Right cardiac atrium (tissue), 5 donors: ENCODE measurements at regions not wholly inside any gene's neighbourhood (a gene's known extent, or its start where the extent isn't known, plus 50 kb on each side); places are given as distances from the start of the nearest gene placed in this dataset.
A peak's percentile ranks its signal among the peaks of the same experiment; 100 is the strongest.

Experiments used
- ATAC-seq, 2 donors: fragments of 200-7000 bp; cut with Tn5 transposase; one replicate each; pipeline versions ENCODE4 v1.8.0 to v1.9.1; 2020; ENCODE audit warnings: moderate library complexity in 2 of 2, mild to moderate bottlenecking in 1 of 2
- DNase-seq, 3 donors: peaks; one replicate each; pipeline ENCODE4 v3.0.0-alpha.2; 2020
- H3K27ac ChIP-seq: one replicate; pipeline ENCODE4 v1.5.1; 2013; ENCODE audit warnings: mild to moderate bottlenecking, low read length, control low read depth, moderate library complexity
- H3K27me3 ChIP-seq: one replicate; pipeline ENCODE4 v1.6.1; 2013; ENCODE audit not compliant: control insufficient read depth, insufficient read depth
- H3K4me1 ChIP-seq: one replicate; pipeline ENCODE4 v1.6.1; 2013; ENCODE audit warnings: low read length; ENCODE audit not compliant: control insufficient read depth, insufficient read depth
- H3K4me3 ChIP-seq: one replicate; pipeline ENCODE4 v1.5.1; 2013; ENCODE audit warnings: low read length, control low read depth
- H3K9me3 ChIP-seq: one replicate; pipeline ENCODE4 v1.6.1; 2013; ENCODE audit warnings: low read length; ENCODE audit not compliant: control insufficient read depth
- WGBS: extraction: QIAGEN DNeasy Blood & Tissue Kit; methylation state at CpG from one replicate; pipeline ENCODE4 v1.1.7; 2013; 5-methylcytosine and 5-hydroxymethylcytosine counted together
- intact Hi-C, 4 donors: fragments of 100-400 bp; cut with DNase I; formaldehyde crosslinking; loops; one replicate each; pipeline versions ENCODE4 v1.11.0 to v1.14.0; 2022 to 2023
- donor health status: healthy with polysubstance abuse.
- donor health status: DM: no; HTN: yes; CAD: no.
- donor health status: DM: no; HTN: no; CAD: no.
- donor health status: DM: no; HTN: yes; CAD: no; lungs with severe emphysema.
- donor health status: DM: yes; HTN: yes; CAD: no.

DNA sequence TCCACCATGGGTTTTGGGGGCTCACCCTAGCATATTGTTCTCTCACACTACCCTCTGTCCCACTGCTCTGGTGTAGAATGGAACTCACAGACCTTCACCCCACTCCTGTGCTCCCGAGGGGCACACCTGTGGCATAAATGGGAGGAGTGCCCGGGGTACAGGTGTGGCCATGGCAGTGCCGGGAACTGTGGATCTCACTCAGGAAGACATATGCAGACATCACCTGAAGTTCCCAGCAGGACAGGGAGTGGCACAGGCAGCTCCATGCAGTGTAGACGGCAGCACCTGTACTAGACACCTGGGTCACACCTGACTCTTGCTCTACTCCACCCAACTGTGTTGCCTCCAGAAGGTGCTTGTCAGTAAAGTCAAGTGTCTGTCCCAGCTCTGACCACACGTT, 57.6 kb upstream of the MRPS22 start:
- H3K27ac ChIP-seq, result no peak overlapping the region
- H3K4me3 ChIP-seq, result no peak overlapping the region
- no peak for DNase-seq
- no peaks in the 10 kb centered on the region for H3K9me3 ChIP-seq
- no peak for ATAC-seq
- intact Hi-C loops, result no loop called here
- WGBS, result 76% methylated on average over 5 of the region's 5 CpGs
- no peaks in the 10 kb centered on the region for H3K27me3 ChIP-seq
- no peaks in the 10 kb centered on the region for H3K4me1 ChIP-seq

DNA sequence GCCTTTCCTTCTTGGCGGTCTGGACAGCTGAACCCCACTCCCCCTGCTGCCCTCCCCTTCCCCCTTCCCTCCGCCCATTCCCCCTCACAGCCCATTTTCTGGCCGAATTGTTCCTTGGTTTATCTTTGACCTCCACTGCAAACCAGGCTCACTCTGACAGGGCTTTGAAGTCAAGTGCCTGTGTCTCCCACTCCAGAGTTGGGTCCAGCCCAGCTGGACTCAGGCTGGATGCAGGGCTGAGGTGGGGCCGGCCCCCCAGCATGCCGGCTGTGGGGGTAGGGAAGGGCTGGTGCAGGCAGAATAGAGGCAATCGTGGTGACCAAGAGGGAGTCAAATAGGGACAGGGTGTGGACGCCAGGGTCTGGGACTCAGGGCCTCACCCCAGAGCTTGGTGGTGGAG, 57.0 kb upstream of the MRPS22 start:
- no peak overlapping the region for H3K27ac ChIP-seq
- no peaks in the 10 kb centered on the region for H3K9me3 ChIP-seq
- ATAC-seq (peak in 1 of 2 donors; percentile 36), DNase-seq (peak in 2 of 3 donors; percentile 62 to 67)
- H3K4me1 ChIP-seq, result no peaks in the 10 kb centered on the region
- 44% methylated on average over 7 of the region's 7 CpGs for WGBS
- H3K4me3 ChIP-seq, result no peak overlapping the region
- intact Hi-C loops, result no loop called here
- no peaks in the 10 kb centered on the region for H3K27me3 ChIP-seq

DNA sequence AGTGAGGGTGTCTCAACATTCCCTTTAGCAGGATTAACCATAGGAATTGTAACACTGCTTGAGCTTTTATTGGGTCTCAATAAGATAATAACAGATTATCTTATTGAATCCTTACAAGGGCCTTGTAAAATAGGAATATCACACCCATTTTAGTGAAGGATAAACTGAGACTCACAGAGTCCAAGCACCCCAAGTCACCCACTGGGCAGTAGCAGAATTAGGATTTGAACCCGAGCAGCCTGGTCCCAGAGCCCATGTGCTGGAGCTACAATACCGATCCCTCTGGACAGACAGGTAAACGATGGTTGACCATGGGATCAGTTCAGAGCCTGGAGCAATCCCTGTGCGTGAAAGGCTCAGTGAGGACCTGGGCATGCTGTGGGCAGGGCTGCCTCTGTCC, 56.3 kb upstream of the MRPS22 start:
- no peak for DNase-seq
- ATAC-seq, result no peak
- H3K4me1 ChIP-seq, result no peaks in the 10 kb centered on the region
- no peak overlapping the region for H3K4me3 ChIP-seq
- H3K27me3 ChIP-seq, result no peaks in the 10 kb centered on the region
- no peaks in the 10 kb centered on the region for H3K9me3 ChIP-seq
- no peak overlapping the region for H3K27ac ChIP-seq
- intact Hi-C loops, result no loop called here
- 92% methylated on average over 4 of the region's 4 CpGs for WGBS

DNA sequence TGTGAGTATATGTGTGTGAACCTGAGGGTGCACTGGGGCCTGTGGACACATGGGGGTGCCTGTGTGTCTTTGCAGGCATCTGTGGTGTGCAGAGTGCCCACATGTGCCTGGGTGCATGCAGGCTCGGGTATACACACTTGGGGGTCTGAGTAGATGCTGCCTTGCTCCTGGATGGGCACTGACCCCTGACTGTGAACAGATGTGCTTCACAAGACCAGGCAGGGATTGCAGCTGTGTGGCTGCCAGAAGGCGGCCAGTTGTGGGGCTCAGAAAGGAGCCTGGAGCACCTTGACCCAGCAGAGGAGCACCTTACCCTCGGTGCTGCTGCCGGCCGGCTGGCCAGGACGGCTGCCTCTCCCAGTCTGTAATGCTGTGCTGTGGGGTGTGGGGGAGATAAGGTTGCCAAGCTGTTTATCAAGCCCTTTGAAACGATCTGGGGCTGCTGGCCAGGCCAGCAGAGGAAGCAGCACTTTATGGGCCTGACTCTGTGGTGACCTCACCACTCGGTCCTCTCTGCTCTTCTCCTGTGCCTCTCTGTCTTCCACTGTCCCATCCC, 55.5 kb upstream of the MRPS22 start:
- intact Hi-C loops, result no loop called here
- DNase-seq (peak in 2 of 3 donors; percentile 65 to 66), ATAC-seq (peak; percentile 79 to 83)
- no peak overlapping the region for H3K27ac ChIP-seq
- H3K4me3 ChIP-seq, result no peak overlapping the region
- H3K9me3 ChIP-seq, result no peaks in the 10 kb centered on the region
- H3K4me1 ChIP-seq, result no peaks in the 10 kb centered on the region
- 28% methylated on average over 8 of the region's 8 CpGs for WGBS
- no peaks in the 10 kb centered on the region for H3K27me3 ChIP-seq

DNA sequence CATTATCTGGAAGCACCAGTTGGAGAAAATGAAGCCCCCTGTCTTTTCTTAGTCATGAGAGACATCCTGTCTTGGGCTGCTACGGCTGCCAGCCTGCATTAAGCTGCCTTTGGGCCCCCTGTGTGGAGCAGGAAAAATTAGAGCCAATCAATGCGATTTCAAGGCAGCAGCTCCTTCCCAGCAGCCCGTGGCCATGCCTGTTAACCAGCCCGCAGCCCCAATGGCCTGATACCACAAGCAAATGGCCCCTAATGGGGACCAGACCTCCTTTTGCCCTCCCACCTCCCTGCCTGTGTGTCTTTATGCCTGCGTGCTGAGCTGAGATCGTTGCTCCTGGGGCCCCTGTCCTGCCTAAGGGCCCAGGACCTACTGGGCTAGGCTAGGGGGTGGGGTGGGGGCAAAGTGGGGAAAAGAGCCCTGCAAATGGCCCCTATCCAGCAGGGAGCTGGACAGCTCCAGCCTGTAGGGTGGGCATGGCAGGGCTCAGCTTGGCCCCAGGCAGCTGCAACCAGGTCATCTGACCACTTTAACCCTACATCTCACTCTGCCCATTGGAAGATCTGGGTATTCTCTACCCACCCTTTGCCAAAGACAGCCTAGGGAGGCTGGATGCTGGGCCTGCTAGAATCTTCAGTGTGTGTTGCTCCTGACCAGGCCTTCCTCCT, 53.8 kb upstream of the MRPS22 start:
- ATAC-seq (no peak), DNase-seq (no peak)
- no peaks in the 10 kb centered on the region for H3K27me3 ChIP-seq
- no peak overlapping the region for H3K27ac ChIP-seq
- 80% methylated on average over 6 of the region's 6 CpGs for WGBS
- H3K4me1 ChIP-seq, result no peaks in the 10 kb centered on the region
- intact Hi-C loops, result no loop called here
- H3K9me3 ChIP-seq, result no peaks in the 10 kb centered on the region
- H3K4me3 ChIP-seq, result no peak overlapping the region

DNA sequence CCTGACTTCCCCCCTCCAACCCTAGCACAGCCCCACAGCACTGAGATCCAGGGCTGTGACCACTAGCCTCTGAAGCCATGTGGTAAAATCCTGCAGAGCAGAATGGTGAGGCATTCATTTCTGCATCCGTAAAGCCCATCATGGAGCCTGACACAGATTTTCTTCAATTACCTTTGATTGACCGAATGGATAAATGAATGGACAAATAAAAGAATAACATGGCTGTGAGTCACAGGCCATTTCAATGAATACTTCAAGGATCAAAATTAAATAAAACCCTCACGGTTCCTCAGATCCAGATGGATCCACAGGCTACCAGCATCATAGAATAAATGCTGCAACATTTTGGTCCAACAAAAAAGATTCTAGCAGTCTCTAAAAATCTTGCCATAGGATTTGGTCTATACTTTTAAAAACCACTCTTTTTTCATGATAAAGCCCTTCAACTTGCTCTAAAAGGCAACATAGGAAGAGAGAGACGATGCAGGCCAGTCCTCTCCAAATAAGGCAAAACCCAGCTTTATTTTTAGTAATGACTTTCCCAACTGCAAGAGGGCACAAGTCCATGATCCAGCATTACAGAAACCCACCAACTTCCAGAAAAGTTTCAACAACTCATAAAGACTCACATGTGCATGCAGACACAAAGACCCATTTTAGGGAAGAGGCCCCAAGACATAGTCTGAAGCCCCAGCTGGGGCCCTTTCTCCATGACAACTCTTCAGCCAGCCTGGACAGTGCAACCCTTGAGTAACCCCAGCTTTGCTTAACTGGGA, 52.4 kb upstream of the MRPS22 start:
- H3K27me3 ChIP-seq, result no peaks in the 10 kb centered on the region
- no peaks in the 10 kb centered on the region for H3K9me3 ChIP-seq
- DNase-seq (no peak), ATAC-seq (no peak)
- H3K27ac ChIP-seq, result no peak overlapping the region
- intact Hi-C loops, result no loop called here
- WGBS, result 81% methylated on average over 4 of the region's 4 CpGs
- no peak overlapping the region for H3K4me3 ChIP-seq
- no peaks in the 10 kb centered on the region for H3K4me1 ChIP-seq

DNA sequence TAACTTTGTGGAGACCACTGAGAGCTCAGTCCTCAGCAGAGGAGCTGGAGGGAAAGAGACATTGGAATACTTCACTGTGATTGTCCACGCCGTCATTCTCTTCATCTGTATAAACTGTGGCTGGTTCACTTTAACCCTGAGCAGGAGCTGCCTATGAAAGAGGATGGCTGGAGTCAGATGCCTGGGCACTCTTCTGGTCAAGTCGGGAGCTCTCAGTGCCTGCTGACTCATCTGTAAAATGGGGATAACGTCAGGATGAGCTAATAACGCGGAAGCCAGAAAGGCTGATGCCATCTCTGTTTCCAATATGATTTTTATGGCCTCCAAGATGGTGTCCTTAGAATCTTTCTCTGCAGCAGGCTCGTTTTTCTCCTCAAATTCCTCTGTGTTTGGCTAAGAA, 51.6 kb upstream of the MRPS22 start:
- 73% methylated on average over 7 of the region's 7 CpGs for WGBS
- H3K9me3 ChIP-seq, result no peaks in the 10 kb centered on the region
- no peaks in the 10 kb centered on the region for H3K4me1 ChIP-seq
- H3K27me3 ChIP-seq, result no peaks in the 10 kb centered on the region
- ATAC-seq (no peak), DNase-seq (no peak)
- H3K27ac ChIP-seq, result no peak overlapping the region
- no peak overlapping the region for H3K4me3 ChIP-seq
- intact Hi-C loops, result no loop called here

DNA sequence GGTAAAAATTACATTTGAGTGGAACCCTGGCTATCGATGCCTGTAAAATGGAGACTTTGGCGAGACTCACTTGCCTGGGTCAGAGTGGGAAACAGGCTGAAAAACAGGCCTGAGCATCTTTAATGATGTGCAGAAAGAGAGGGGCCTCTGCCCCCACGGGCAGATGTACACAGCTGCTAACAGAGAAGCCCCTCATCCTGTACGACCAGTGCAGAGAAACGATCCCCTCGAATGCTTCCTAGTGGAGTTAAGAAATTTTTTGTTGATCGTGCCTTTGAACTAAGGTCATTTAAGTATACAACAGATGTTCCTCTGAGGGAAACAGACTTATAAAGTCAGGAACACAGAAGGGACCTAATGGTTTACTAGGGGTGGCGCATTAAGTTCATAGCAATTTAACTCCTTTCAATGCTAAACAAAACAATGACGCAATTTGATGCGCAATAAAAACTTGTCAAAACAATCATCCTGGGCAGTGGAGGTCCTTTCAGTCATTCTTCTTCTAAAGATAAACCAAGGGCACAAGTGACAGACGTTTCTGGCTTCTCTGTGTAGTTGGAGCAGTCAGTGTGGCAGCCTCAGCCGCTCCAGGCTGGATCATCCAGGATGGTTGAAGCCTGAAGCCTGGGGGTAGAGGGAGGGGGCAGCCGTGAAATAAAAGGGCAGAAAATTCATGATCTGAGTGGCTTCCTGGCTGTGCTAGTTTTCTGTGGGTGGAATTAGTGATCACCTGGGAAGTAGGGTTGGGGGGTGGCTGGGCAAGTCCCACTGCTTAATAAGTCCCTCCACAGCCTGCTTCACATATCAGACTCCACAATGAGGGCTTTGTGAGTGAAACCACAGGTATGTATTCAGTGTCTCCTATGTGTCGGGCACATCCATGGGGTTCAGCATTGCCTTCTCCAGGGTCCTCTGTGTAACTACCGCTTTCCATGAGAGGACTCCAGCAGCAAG, 50.8 kb upstream of the MRPS22 start:
- 71% methylated on average over 15 of the region's 15 CpGs for WGBS
- Histone ChIP-seq H3K4me1 (no peaks in the 10 kb centered on the region), H3K4me3 (no peak overlapping the region), H3K9me3 (no peaks in the 10 kb centered on the region), H3K27me3 (no peaks in the 10 kb centered on the region), H3K27ac (no peak overlapping the region)
- ATAC-seq (no peak), DNase-seq (no peak)
- intact Hi-C loops, result no loop called here

DNA sequence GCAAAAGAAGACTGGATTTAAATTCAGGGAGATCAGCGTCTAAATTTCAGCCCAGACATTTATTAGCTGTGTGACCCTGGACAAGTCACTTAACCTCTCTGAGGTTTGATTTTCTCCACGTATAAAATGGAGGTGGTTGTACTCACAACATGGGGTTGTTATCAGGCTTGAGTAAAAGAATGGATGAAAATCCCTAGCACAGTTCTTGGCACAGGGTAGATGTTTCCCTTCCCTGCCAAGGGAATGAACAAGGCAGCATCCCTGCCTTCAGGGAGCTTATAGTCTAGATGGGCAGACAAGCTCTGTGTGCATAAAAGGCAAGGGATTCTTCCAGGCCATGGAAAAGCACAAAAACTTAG, 50.2 kb upstream of the MRPS22 start:
- no peak overlapping the region for H3K27ac ChIP-seq
- H3K4me3 ChIP-seq, result no peak overlapping the region
- H3K9me3 ChIP-seq, result no peaks in the 10 kb centered on the region
- intact Hi-C loops, result no loop called here
- no peak for ATAC-seq
- H3K4me1 ChIP-seq, result no peaks in the 10 kb centered on the region
- 78% methylated on average over 2 of the region's 2 CpGs for WGBS
- DNase-seq, result no peak
- H3K27me3 ChIP-seq, result no peaks in the 10 kb centered on the region
